Right ventricle myocardium inferior (tissue), 1 donor: ENCODE measurements at regions not wholly inside any gene's neighbourhood (a gene's known extent, or its start where the extent isn't known, plus 50 kb on each side); places are given as distances from the start of the nearest gene placed in this dataset.

ENCODE experiments used
- ATAC-seq: fragments of 200-7000 bp; cut with Tn5 transposase; one replicate; pipeline ENCODE4 v1.9.1; 2020; ENCODE audit warnings: mild to moderate bottlenecking, moderate library complexity
- DNase-seq: peaks from one replicate; pipeline ENCODE4 v3.0.0; 2021; ENCODE audit errors: missing footprints
- intact Hi-C: fragments of 100-400 bp; cut with DNase I; formaldehyde crosslinking; loops from one replicate; pipeline ENCODE4 v1.11.0; 2022
- donor health status: DM: no; HTN: yes; CAD: no; lungs with severe emphysema.

DNA sequence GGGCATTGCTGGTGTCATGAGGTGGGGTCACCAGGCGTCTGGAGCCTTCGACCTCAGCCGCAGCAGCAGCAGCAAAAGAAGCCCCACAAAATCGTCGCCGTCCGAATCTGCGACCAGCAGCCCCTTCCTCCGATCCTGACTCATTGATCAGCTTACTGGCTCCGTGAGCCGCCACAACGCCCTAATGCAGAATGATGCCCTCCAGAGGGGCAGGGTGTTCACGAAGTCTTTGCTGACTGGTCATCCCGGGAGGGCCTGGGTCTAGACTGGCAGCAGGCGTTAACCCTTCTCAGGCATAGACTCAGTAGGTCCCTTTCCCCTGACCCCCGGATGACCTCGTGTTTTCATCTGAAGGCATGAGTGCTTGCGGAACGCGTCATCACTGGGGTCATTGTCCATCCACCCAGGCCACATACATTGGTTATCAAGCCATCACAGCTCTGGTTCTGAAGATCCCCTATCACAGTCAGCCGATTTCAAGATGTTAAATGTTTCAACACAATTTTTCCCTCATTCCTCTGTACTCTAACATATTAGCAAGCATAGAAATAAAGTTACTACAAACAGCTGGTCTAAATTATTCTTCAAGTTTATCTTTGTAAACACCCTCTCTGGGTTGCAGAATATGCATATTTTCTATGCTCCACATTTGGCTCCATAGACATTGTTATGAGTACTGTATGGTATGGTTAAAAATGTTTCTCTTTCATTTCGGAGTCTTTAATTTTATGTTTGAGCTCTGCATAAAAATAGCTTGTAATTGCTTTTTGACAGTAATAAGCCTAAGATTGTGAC, 83.3 kb upstream of the SALL3 start:
- intact Hi-C loops: no loop called here
- ATAC-seq: no peak

DNA sequence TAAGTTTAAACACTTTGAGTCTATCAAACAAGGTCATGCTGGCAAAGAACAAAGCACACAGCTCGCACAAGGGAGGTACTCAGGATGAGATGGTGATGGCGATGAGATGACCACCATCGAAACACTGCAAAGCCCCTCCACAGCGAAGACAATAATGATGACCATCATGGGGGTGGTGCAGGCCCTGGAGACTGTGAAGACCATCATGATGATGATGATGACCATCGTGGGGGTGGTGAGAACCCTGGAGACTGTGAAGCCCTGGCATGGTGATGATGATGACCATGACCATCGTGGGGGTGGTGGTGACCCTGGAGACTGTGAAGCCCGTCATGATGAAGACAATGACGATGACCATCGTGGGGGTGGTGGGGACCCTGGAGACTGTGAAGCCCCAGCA, 81.6 kb upstream of the SALL3 start:
- no peak for DNase-seq
- no peak for ATAC-seq
- intact Hi-C loops: no loop called here

More for the DNA sequence above, 83.3 kb upstream of the SALL3 start:
- no peak for DNase-seq

DNA sequence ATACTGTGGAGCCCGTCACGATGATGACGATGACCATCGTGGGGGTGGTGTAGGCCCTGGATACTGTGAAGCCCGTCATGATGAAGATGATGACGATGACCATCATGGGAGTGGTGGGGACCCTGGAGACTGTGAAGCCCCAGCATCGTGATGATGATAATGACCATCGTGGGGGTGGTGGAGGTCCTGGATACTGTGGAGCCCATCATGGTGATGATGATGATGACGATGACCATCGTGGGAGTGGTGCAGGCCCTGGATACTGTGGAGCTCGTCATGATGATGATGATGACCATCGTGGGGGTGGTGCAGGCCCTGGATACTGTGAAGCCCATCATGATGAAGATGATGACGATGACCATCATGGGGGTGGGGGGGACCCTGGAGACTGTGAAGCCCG, 81.0 kb upstream of the SALL3 start:
- ATAC-seq: no peak

DNA sequence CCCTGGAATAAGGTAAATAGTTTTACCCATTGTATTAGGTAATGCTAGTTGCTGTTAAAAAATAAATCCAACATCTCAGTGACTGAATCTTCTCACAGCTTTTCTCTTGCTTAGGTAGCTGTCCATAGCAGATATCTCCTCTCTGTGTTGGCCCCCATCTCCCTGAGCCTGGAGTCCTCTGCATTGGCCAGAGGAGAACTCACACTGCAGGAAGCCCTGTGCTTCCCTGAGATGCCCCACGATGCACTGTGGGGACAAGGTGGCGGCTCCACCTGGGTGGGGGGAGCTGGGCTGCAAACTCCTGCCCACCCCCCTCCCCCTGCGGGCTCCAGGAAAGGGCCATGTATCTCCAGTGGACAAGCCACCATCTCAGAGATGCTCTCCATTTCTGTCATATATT, 80.4 kb upstream of the SALL3 start:
- intact Hi-C loops: no loop called here
- ATAC-seq (no peak), DNase-seq (no peak)

More for the DNA sequence above, 81.0 kb upstream of the SALL3 start:
- intact Hi-C loops: no loop called here
- no peak for DNase-seq

DNA sequence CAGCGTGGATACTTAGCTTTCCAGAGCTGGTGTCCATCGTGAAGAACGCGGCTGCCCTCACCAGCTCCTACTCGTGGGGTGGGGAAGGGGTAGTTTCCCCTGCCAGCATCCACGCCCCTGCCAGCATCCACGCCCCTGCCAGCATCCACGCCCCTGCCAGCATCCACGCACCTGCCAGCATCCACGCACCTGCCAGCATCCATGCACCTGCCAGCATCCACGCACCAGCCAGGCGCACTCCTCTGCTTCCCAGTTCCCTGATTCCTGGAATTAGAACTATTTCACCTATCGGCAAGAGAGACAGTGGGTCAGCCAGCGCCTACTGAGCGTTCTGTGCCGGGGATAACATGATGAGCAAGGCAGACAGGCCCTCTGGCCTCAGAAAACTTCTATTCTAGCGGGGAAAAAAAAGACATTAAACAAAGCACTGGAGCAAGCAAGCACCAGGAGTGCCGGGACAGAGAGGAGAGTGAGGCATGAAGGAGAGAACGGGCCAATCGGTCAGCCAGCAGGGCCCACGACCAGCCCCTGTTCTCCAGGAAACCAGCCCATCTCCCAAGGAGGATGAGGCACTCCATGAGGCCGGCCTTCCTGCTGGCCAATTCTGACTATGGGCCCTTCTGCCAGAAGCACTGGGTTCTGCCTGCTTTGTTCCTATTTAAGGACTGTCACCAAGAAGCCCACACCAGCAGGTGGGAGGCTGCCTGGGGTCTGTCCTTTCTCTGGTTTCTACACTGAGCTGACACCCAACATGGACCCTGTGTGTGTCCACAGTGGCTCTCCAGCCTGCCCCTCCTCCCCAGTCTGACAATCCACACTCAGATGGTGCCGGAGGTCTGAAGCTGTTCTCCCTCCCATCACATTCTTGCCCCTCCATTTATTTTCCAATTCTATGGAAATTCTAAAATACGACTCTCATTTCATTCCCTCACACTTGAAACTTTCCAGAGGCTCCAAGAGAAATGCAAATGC, 78.4 kb upstream of the SALL3 start:
- no peak for ATAC-seq
- DNase-seq: no peak
- intact Hi-C loops: no loop called here

DNA sequence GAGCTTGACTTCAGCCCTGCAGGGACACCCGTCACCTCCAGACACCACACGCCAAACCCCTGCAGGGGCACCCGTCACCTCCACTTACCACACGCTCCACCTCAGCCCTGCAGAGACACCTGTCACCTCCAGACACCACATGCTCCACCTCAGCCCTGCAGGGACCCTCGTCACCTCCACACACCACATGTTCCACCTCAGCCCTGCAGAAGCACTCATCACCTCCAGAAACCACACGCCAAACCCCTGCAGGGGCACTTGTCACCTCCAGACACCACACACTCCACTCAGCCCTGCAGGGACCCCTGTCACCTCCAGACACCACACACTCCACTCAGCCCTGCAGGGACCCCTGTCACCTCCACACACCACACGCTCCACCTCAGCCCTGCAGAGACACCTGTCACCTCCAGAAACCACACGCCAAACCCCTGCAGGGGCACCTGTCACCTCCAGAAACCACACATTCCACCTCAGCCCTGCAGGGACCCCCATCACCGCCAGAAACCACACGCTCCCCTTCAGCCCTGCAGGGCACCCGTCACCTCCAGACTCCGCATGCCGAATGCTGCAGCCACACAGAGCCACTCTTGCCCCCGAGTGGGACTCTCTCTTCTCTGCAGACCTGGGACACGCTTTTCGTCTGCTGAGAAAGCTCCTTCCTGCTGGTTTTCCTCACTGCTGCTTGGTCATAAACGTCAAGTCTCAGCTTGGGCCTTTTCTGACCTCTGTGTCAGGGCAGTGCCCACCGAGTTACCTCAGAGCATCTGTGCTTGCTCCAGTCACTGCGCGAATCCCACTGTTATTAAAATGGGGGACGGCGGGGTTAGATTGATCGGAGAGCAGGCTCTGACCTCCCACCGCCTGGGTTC, 77.5 kb upstream of the SALL3 start:
- DNase-seq: no peak
- ATAC-seq: no peak
- intact Hi-C loops: no loop called here

DNA sequence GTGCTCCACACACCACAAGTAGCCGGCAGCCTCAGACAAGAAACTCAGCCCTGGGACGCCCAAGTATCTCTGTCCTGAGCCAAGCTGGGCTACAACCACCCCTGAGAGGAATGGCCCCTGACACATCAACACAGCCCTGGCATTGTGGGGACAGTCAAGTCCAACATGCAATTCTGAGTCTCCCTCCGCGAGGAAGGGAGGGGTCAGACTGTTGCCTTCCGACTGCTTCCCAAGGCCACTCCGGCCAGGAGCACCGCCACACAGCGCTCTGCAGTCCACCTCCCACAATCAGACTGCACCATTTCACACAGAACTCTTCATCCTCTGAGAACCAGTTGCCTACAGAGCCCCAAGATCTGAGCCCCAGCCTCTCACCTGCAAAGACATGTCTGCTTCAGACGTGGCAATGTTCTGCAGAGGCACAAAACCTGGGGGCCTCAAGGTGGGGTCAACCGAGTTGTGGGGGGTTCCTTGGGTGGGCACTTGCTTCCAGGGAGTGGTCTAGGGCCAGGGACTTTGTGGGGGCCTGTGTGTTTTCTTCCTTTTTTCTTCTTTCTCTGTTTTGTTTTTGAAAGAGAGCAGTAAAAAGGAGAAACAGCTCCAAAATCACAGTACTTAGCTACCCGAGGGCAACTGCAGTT, 76.7 kb upstream of the SALL3 start:
- intact Hi-C loops: no loop called here
- no peak for DNase-seq

DNA sequence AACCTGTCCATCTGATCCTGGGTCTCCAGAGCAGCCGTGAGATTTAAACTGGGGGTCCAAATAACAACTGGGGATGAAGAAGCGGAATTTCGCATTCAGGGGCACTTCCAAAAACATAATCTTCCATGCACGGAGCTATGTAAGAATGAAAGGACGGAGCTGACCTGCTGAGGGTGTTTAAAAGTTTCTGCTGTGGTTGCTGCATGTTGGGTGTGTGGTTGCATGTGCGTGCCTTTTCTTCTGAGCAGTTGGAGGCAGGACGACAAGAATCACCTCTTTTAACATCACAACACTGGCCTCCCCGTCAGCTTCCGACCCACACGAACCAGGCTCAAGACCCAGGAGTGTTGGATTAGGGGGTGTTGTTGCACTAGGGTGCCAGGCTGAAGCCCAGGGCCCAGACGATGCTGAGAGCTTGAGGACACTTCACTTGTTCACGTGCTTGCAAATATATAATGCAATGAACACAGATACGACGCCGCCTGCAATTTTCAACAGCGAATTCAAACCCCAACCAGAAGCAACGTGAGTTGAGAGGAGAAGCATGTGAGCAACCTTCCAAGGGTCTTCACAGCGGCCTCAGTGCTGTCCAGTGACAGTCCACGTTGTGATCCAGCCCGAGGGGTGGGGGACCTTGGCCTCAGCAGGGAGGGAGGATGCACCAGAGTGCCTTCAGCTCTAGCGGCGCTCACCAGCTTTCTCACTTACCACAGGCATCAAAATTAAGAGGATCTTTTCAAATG, 76.0 kb upstream of the SALL3 start:
- DNase-seq: no peak
- intact Hi-C loops: no loop called here
- no peak for ATAC-seq

More for the DNA sequence above, 76.7 kb upstream of the SALL3 start:
- ATAC-seq: no peak

DNA sequence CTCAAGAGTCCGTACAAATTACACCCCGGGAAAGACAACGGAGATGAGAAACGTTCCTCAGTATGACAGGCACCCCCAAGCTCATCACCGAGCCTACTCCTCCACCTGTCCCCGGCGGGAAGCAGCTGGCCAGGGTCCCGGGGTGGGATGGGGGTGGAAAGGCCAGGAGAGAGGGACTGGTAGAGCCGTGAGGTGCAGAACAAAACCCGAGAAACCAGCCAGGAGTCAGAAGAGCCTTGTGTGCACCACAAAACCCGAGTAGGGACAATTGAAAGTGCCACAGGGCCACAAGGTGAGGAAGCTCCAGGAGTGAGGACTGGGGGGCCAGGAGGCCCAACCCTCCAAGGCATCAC, 75.5 kb upstream of the SALL3 start:
- intact Hi-C loops: no loop called here
- ATAC-seq: no peak
- no peak for DNase-seq

DNA sequence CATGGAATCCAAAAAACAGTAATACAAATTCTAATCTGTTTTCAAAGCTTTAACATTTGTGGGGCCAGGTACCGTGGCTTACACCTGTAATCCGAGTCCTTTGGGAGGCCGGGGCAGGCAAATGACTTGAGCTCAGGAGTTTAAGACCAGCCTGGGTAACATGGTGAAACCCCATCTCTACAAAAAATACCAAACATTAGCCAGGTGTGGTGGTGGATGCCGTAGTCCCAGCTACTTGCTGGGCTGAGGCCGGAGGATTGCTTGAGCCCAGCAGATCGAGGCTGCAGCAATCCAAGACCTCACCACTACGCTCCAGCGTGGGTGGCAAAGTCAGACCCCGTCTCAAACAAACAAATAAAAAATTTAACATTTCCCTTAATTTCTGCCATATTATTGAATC, 74.3 kb upstream of the SALL3 start:
- DNase-seq: no peak
- intact Hi-C loops: no loop called here
- ATAC-seq: no peak

DNA sequence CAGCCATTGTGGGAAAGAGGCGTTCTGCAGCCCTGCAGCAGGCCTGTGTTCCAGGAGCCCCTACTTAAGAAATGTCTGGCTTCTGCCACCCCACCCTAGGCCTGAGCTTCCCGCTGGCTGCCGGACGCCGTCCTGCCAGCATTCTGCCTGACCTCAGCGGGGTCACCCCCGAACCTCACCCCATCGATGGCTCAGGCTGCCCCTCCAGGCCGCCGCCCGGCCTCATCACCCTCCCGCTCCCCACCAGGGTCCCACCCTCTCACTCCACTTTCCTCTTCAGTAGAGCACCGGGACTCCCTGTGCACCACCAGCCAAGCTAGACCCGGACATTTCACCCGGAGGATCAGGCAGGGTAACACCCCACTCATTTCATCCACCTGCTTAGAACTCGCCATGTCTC, 73.6 kb upstream of the SALL3 start:
- intact Hi-C loops: no loop called here
- DNase-seq (no peak), ATAC-seq (no peak)

DNA sequence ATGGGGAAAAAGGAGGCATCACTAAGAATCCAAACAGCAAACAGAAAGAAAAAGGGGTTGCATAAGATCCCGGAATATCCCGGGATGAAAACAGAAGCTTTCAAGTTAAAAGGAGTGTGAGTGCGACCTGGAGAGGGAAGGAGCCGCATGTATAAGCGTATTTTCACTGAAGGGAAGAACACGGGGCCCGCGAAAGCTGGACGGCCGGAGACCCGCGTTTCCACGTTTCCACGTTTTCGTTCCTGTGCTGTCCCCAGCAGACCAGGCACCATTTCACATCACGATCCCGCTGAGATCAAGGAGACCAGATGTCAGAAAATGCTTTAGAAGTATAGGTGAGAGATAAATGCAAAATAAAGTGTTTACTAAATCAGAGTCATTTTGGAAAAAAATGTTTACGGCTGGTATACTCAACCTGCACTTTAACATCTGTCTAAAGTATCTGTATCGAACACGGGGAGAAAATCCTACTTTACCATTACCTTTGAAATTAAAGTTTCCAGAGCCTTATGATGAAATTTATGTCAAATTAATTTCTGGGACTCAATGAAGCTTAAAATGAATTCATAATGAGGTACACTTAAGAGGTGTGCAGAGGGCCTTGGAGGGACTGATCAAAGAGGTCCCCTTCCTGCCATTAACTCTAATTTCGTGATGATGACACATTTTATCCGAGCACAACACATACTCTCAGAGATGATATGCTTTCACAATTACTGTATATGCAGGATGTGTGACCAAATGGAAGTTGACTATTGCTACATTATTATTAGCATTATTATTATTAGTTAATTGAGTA, 71.0 kb upstream of the SALL3 start:
- intact Hi-C loops: no loop called here
- no peak for DNase-seq
- no peak for ATAC-seq

DNA sequence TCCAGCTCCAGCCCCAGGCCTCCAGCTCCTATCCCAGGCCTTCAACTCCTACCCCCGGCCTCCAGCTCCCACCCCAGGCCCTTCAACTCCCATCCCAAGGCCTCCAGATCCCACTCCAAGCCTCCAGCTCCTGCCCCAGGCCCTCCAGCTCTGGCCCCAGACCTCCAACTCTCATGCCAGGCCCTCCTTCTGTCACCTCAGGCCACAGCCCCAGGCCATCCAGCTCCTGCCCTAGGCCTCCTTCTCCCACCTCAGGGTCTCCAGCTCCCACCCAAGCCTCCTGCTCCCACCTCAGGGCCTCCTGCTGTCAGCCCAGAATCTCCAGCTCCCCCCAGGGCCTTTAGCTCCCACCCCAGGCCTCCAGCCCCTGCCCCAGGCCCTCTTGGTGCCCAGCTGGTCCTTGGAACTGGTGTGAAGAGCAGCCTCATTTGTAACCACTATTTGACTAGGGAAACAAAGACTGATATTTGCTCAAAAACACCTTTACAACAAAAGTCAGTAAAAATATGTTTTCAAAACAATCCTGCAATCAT, 67.8 kb upstream of the SALL3 start:
- DNase-seq (no peak), ATAC-seq (no peak)
- intact Hi-C loops: no loop called here

DNA sequence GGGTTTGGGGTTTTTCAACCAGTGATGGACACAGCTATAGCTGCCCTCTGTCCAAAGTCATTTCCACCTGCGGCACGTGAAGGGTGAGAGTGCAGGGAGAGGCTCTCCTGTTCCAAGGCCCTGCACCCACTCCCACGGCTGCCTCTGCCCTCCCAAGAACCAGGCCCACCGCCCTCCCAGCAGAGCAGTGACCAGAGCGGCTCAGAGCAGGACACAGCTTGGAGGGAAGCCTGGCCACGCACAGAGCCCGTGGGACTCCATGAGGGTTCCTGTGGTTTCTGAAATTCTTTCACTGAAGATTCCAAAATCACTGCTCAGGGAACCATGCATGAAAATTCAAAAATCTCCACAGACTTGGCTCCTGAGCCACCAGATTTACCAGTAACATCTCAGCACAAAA, 67.3 kb upstream of the SALL3 start:
- DNase-seq (no peak), ATAC-seq (no peak)
- intact Hi-C loops: no loop called here

DNA sequence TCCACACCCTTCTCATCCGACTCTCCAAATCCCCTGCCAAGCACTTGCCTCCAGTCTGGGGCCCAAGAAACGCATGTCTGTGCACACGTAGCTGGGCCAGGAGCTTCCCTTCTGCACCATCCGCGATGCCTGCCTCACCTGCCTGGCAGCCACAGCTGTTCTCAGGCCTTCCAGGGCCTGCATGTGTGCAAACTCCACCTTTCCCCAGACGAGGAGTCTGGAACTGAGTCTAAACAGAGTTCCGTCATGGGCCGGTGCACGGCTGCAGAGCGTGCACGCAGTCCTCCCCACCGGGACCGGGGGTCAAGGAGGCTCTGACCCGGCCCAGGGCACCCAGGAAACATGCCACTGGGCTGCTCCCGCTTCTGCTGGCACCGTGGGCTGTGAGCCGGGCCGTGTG, 66.8 kb upstream of the SALL3 start:
- no peak for DNase-seq
- ATAC-seq: no peak
- intact Hi-C loops: no loop called here

DNA sequence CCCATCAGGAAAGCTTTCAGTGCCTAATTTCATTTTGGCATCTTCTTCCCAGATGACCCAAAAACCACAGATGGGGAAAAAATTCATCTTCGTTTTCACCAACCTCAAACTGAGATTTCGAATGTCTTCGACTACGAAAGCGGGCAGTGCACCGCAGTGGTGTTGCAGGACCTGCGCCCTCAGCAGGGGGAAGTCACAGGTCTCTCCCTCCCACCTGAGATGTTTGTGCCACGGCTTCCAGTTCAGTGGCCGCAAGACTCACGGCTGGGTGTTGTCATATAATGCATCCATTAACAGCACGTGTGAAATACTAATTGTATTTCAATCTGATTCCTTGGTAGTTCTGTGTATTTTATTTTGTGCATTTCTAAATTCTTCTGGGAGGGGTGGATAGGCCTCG, 66.2 kb upstream of the SALL3 start:
- no peak for DNase-seq
- intact Hi-C loops: no loop called here

DNA sequence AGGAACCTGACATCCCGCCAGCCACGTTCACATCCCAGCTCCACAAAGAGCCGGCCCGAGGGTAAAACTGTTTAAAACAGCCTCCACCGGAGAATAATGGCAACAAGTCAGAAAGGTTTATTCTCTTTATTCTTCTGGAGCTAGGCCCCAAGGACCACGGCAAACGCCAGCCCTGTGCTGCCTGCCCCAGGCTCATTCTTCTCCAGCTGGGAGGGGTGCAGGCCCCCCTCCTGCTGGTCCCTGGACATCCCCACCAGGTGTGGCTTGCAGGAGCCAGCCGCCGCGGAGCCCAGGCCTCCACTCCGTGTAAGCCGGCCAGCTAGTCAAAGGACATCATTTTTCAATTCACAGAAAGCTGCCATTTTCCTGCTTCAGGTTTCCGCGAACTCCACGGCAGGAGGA, 65.8 kb upstream of the SALL3 start:
- DNase-seq (no peak), ATAC-seq (no peak)
- intact Hi-C loops: no loop called here

More for the DNA sequence above, 66.2 kb upstream of the SALL3 start:
- ATAC-seq: no peak
